HepG2 (cell line): ENCODE measurements at regions not wholly inside any gene's neighbourhood (a gene's known extent, or its start where the extent isn't known, plus 50 kb on each side); places are given as distances from the start of the nearest gene placed in this dataset.

ENCODE experiments used
- CHD2 ChIP-seq: IDR thresholded peaks from 2 replicates; pipeline ENCODE4 v1.6.1; 2011; ENCODE audit warnings: low read depth, low read length, improper control_type of control experiment
- NR2F6 ChIP-seq, 2 experiments: IDR thresholded peaks; 2 replicates each; pipeline ENCODE4 v1.6.1; 2016; ENCODE audit warnings: antibody characterized with exemption in 1 of 2, mild to moderate bottlenecking in 1 of 2
- SNRNP70 ChIP-seq: fragments of 200-400 bp; formaldehyde crosslinking; IDR thresholded peaks from 2 replicates; pipeline ENCODE4 v1.6.1; 2017; ENCODE audit warnings: mild to moderate bottlenecking, low read depth, low read length, moderate library complexity
- ZNF431 ChIP-seq: sonication (generic); formaldehyde crosslinking; IDR thresholded peaks from 2 replicates; pipeline ENCODE4 v1.9.0; 2022; ENCODE audit warnings: missing genetic modification reagents, low read depth, mild to moderate bottlenecking, borderline replicate concordance
- TF ChIP-seq, protein P1 (sequence below): sonication (generic); formaldehyde crosslinking; IDR thresholded peaks from 2 replicates; pipeline ENCODE4 v1.4.0; 2020; ENCODE audit warnings: mild to moderate bottlenecking, missing genetic modification reagents
- TF ChIP-seq, protein P2 (sequence below): sonication (generic); formaldehyde crosslinking; IDR thresholded peaks from 2 replicates; pipeline ENCODE4 v1.5.0; 2020; ENCODE audit warnings: mild to moderate bottlenecking, missing genetic modification reagents, moderate library complexity

DNA sequence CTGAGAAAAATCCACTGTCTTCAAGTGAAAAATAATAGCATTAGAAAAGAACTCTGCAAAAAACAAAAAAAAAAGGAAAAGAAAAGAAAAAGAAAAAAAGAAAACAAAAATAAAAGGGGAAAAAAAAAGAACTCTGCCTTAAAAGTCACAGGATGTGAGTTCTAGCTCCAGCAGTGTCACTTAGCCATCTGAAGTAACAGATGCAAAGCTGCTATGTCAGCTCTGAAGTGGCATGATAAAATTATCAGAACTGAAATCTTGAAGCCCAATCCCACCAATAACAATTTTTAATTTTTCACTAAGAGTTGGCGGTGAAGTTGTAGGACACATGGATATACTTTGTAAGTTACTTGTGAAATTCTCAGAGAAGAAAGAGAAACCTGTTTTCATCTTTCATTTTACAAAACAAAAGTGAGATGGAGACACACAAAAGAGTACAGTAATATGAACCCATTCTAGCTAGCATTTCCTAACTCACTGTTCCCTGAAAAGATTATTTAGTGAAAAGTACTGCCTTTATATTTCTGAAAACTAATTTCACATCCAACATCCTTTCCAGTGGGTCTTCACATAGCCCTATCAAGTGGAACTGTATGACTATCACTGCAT is 103.5 kb downstream of the ELAPOR2 start:
- TF ChIP-seq, protein P1, sequence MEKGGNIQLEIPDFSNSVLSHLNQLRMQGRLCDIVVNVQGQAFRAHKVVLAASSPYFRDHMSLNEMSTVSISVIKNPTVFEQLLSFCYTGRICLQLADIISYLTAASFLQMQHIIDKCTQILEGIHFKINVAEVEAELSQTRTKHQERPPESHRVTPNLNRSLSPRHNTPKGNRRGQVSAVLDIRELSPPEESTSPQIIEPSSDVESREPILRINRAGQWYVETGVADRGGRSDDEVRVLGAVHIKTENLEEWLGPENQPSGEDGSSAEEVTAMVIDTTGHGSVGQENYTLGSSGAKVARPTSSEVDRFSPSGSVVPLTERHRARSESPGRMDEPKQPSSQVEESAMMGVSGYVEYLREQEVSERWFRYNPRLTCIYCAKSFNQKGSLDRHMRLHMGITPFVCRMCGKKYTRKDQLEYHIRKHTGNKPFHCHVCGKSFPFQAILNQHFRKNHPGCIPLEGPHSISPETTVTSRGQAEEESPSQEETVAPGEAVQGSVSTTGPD (CRISPR knock-in tag) = no peak
- TF ChIP-seq CHD2 (no peak), SNRNP70 (no peak), NR2F6 (IDR thresholded peaks at IDR 0.05) (no peak), NR2F6 (CRISPR knock-in tag; IDR thresholded peaks at IDR 0.05) (no peak), ZNF431 (CRISPR knock-in tag) (no peak)
- TF ChIP-seq, protein P2, sequence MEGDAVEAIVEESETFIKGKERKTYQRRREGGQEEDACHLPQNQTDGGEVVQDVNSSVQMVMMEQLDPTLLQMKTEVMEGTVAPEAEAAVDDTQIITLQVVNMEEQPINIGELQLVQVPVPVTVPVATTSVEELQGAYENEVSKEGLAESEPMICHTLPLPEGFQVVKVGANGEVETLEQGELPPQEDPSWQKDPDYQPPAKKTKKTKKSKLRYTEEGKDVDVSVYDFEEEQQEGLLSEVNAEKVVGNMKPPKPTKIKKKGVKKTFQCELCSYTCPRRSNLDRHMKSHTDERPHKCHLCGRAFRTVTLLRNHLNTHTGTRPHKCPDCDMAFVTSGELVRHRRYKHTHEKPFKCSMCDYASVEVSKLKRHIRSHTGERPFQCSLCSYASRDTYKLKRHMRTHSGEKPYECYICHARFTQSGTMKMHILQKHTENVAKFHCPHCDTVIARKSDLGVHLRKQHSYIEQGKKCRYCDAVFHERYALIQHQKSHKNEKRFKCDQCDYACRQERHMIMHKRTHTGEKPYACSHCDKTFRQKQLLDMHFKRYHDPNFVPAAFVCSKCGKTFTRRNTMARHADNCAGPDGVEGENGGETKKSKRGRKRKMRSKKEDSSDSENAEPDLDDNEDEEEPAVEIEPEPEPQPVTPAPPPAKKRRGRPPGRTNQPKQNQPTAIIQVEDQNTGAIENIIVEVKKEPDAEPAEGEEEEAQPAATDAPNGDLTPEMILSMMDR (CRISPR knock-in tag) = no peak
